ENCODE measurements at regions not wholly inside any gene's neighbourhood (a gene's known extent, or its start where the extent isn't known, plus 50 kb on each side); places are given as distances from the start of the nearest gene placed in this dataset.

- in situ Hi-C loops (cut with MboI; ENCODE audit: low pct_unique_long_range_greater_than_20kb, low sequenced_read_pairs): no loop called here
- no peak for DNase-seq
Measured at GRCh38 chr2:212669761-212670160, 131.2 kb upstream of the ERBB4 start.

DNA sequence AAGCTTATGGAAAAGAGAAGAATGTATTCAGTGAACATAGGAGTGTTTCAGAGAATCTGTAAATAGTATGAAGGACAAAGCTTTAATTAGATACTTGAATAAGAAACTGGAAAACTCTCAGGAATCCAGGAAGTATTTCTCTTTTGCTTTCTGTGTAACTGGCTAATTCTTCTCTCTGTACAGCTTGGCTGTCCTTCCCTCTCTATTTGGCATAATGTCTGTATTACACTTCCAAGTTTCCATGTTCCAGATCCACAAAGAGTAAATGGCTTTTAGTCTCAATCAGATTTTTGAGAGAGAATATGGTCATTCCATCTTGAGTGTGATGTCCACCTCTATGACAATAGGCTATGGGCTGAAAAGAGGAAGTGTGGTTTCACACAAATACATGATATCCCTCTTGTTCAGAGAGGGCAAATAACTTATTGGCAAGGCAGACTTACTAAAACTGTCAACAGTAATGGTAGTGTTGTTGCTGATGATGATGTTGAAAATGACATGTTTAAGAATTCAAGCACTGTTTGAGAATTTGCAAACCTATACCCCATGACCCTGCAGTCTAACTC, 129.2 kb upstream of the ERBB4 start:
- in situ Hi-C loops (cut with MboI; ENCODE audit: low pct_unique_long_range_greater_than_20kb, low sequenced_read_pairs): no loop called here
- no peak for DNase-seq

GRCh38 chr2:212665948-212666347, 127.3 kb upstream of the ERBB4 start:
- no peak for DNase-seq
- in situ Hi-C loops (cut with MboI; ENCODE audit: low pct_unique_long_range_greater_than_20kb, low sequenced_read_pairs): no loop called here

GRCh38 chr2:212659441-212659840, 120.8 kb upstream of the ERBB4 start:
- in situ Hi-C loops (cut with MboI; ENCODE audit: low pct_unique_long_range_greater_than_20kb, low sequenced_read_pairs): no loop called here
- no peak for DNase-seq

DNA sequence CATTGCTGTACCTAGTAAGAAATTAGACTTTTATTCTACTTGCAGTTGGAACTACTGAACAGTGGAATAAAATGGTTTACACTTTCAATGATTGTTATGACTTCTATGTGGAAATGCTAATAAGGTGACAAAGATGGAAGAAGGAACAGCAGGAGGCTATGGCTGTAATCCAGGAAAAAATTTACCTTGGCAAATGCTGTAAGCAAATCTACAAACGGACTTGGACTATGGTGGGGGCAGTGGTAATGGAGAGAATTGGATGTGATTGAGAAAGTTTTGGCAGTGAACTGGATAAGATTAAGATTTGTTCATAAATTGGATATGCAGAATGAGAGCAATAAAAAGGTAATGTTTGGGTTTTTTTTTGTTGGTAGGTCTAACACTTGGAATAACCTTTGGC, 111.0 kb upstream of the ERBB4 start:
- DNase-seq: no peak
- in situ Hi-C loops (cut with MboI; ENCODE audit: low pct_unique_long_range_greater_than_20kb, low sequenced_read_pairs): no loop called here

- DNase-seq: no peak
- in situ Hi-C loops (cut with MboI; ENCODE audit: low pct_unique_long_range_greater_than_20kb, low sequenced_read_pairs): no loop called here
Measured at GRCh38 chr2:212646698-212647366, 108.2 kb upstream of the ERBB4 start.

GRCh38 chr2:212644195-212644837, 105.7 kb upstream of the ERBB4 start:
- no peak for DNase-seq
- in situ Hi-C loops (cut with MboI; ENCODE audit: low pct_unique_long_range_greater_than_20kb, low sequenced_read_pairs): no loop called here

- DNase-seq: no peak
- in situ Hi-C loops (cut with MboI; ENCODE audit: low pct_unique_long_range_greater_than_20kb, low sequenced_read_pairs): no loop called here
Measured at GRCh38 chr2:212640428-212640827, 101.8 kb upstream of the ERBB4 start.

DNA sequence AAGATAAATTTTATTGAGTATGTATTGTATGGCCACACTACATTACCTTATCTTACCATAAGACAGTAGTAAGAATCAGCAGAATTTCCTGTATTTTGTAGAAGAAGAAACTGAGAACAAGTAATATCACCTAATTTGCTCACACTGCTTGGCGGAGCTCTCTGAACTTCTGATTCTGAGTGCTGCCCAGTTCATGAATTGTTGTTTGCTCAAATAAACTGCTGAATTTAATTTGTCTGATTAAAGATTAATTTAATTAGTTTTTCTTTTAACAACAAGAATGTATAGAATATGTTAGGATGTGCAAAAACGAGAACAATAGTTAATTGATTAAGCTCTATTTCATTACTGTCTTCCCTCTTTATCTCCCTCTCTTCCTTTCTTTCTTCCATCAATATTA, 100.1 kb upstream of the ERBB4 start:
- DNase-seq: no peak
- in situ Hi-C loops (cut with MboI; ENCODE audit: low pct_unique_long_range_greater_than_20kb, low sequenced_read_pairs): no loop called here

GRCh38 chr2:212628586-212628985, 90.0 kb upstream of the ERBB4 start:
- in situ Hi-C loops (cut with MboI; ENCODE audit: low pct_unique_long_range_greater_than_20kb, low sequenced_read_pairs): no loop called here
- no peak for DNase-seq

- in situ Hi-C loops (cut with MboI; ENCODE audit: low pct_unique_long_range_greater_than_20kb, low sequenced_read_pairs): no loop called here
- no peak for DNase-seq
Measured at GRCh38 chr2:212626371-212626918, 87.8 kb upstream of the ERBB4 start.

- in situ Hi-C loops (cut with MboI; ENCODE audit: low pct_unique_long_range_greater_than_20kb, low sequenced_read_pairs): no loop called here
- DNase-seq: no peak
Measured at GRCh38 chr2:212619954-212620353, 81.4 kb upstream of the ERBB4 start.

DNA sequence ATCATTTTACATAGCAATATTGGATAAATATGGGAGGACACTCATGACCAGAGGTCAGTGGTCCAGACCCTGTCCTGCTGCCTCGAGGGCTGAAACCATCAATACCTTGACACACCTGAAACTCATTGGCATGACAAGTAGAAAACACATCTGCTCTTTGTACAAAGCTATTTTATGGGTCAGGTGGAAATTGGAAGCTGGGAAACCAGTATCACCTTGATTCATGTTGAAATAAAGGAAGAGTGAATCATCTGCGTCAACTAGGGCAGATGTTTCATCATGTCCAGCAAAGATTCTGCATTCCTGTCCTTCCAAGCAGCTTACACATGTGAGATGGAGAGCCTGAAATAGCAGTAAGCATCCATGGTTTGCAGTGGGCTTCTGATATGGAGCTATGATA, 80.0 kb upstream of the ERBB4 start:
- in situ Hi-C loops (cut with MboI; ENCODE audit: low pct_unique_long_range_greater_than_20kb, low sequenced_read_pairs): no loop called here

GRCh38 chr2:212610872-212611425, 72.3 kb upstream of the ERBB4 start:
- DNase-seq: no peak
- in situ Hi-C loops (cut with MboI; ENCODE audit: low pct_unique_long_range_greater_than_20kb, low sequenced_read_pairs): no loop called here

More for the DNA sequence above, 80.0 kb upstream of the ERBB4 start:
- DNase-seq: no peak

DNA sequence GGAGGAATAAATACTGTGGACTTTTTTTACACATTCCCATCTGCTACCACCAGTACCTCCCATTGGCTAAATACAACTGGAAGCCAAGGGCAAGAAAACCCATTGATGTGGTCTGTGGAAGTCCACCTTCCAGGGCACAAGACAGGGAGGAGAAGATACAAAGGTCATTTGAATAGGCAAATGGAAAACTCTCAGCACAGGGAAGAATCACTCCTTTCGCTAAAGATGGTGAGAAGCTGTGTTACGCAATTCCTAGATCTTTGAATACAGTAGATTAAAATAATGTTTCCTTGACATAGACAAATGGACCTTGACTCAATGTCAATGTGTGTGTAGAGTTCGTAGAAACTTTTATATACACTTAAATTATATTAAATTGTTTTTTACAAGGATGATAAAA, 70.9 kb upstream of the ERBB4 start:
- DNase-seq: no peak
- in situ Hi-C loops (cut with MboI; ENCODE audit: low pct_unique_long_range_greater_than_20kb, low sequenced_read_pairs): no loop called here

GRCh38 chr2:212607080-212607479, 68.5 kb upstream of the ERBB4 start:
- in situ Hi-C loops (cut with MboI; ENCODE audit: low pct_unique_long_range_greater_than_20kb, low sequenced_read_pairs): no loop called here

GRCh38 chr2:212606232-212606631, 67.6 kb upstream of the ERBB4 start:
- DNase-seq: no peak
- in situ Hi-C loops (cut with MboI; ENCODE audit: low pct_unique_long_range_greater_than_20kb, low sequenced_read_pairs): no loop called here

More at GRCh38 chr2:212607080-212607479, 68.5 kb upstream of the ERBB4 start:
- no peak for DNase-seq

GRCh38 chr2:212596688-212597087, 58.1 kb upstream of the ERBB4 start:
- in situ Hi-C loops (cut with MboI; ENCODE audit: low pct_unique_long_range_greater_than_20kb, low sequenced_read_pairs): no loop called here
- no peak for DNase-seq

- in situ Hi-C loops (cut with MboI; ENCODE audit: low pct_unique_long_range_greater_than_20kb, low sequenced_read_pairs): no loop called here
- no peak for DNase-seq
Measured at GRCh38 chr2:212596276-212596675, 57.7 kb upstream of the ERBB4 start.

DNA sequence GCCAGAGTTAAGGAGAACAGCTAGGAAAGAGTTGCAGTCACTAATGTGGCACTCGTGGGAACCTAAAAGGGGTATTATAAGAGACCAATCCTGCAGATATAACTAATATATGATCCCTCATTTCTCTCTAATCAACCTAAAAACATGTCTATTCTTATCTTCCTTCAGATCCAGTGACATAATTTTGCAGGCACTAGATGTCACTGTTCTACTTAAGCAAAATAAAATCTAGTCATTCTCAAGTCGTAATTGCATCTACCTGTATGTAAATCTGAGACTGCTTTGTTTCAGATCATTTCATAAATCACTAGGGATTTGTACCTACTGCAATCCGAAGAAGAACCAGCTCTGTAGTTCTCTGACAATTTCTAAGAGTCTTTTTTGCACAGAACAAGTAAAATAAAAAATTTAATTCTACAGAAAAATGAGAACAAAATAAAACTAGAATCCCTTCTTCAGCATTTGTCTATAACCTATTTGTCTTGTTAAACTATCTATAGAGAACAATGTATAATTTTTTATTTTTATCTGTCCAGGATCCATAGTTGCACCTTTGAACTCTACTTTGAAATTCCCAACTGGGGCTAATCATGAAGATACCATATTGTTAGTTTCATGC, 56.5 kb upstream of the ERBB4 start:
- in situ Hi-C loops (cut with MboI; ENCODE audit: low pct_unique_long_range_greater_than_20kb, low sequenced_read_pairs): no loop called here
- DNase-seq: peak; percentile 48
